ENCODE measurements at regions not wholly inside any gene's neighbourhood (a gene's known extent, or its start where the extent isn't known, plus 50 kb on each side); places are given as distances from the start of the nearest gene placed in this dataset.

- TF ChIP-seq EP300 (IDR thresholded peaks at IDR 0.05; ENCODE audit: borderline replicate concordance in 1 of 2, low read depth in 2 of 2, low read length in 2 of 2) (no peak), RBBP5 (IDR thresholded peaks at IDR 0.05; ENCODE audit: borderline replicate concordance, low read depth, low read length) (no peak), MAFK (IDR thresholded peaks at IDR 0.05; ENCODE audit: low read depth, low read length) (no peak), SIX5 (IDR thresholded peaks at IDR 0.05; ENCODE audit: low read depth, low read length) (no peak)
Observed at GRCh38 chr6:153698637-153699036, 340.4 kb upstream of the OPRM1 start (continued).
